ENCODE measurements at regions not wholly inside any gene's neighbourhood (a gene's known extent, or its start where the extent isn't known, plus 50 kb on each side); places are given as distances from the start of the nearest gene placed in this dataset.

- DNase-seq, result no peak
These were observed 86.6 kb upstream of the APCDD1 start for GRCh38 chr18:10367836-10368235.

- DNase-seq, result no peak
These were observed 85.7 kb upstream of the APCDD1 start for GRCh38 chr18:10368456-10369453.

- no peak for DNase-seq
These were observed 83.7 kb upstream of the APCDD1 start for GRCh38 chr18:10370716-10371115.

GRCh38 chr18:10371165-10371564, 83.3 kb upstream of the APCDD1 start:
- DNase-seq, result no peak

- no peak for DNase-seq
These were observed 80.2 kb upstream of the APCDD1 start for GRCh38 chr18:10374195-10374594.

GRCh38 chr18:10374636-10375293, 79.7 kb upstream of the APCDD1 start:
- DNase-seq, result no peak

GRCh38 chr18:10376731-10377130, 77.7 kb upstream of the APCDD1 start:
- DNase-seq, result no peak

GRCh38 chr18:10377956-10378355, 76.5 kb upstream of the APCDD1 start:
- DNase-seq, result no peak

GRCh38 chr18:10378688-10379420, 75.6 kb upstream of the APCDD1 start:
- no peak for DNase-seq

GRCh38 chr18:10379522-10379921, 74.9 kb upstream of the APCDD1 start:
- DNase-seq, result no peak

GRCh38 chr18:10381516-10381915, 72.9 kb upstream of the APCDD1 start:
- DNase-seq, result no peak

GRCh38 chr18:10381951-10382350, 72.5 kb upstream of the APCDD1 start:
- no peak for DNase-seq

- no peak for DNase-seq
These were observed 68.4 kb upstream of the APCDD1 start for GRCh38 chr18:10386049-10386448.

- no peak for DNase-seq
These were observed 67.5 kb upstream of the APCDD1 start for GRCh38 chr18:10386956-10387355.

GRCh38 chr18:10387399-10387798, 67.0 kb upstream of the APCDD1 start:
- DNase-seq, result no peak

- DNase-seq, result no peak
These were observed 66.1 kb upstream of the APCDD1 start for GRCh38 chr18:10388373-10388772.

- DNase-seq, result no peak
These were observed 62.9 kb upstream of the APCDD1 start for GRCh38 chr18:10391506-10391905.

GRCh38 chr18:10397004-10397403, 57.4 kb upstream of the APCDD1 start:
- no peak for DNase-seq

GRCh38 chr18:10398571-10398970, 55.9 kb upstream of the APCDD1 start:
- no peak for DNase-seq

GRCh38 chr18:10399465-10399864, 55.0 kb upstream of the APCDD1 start:
- no peak for DNase-seq

- no peak for DNase-seq
These were observed 53.7 kb upstream of the APCDD1 start for GRCh38 chr18:10400534-10401307.

- DNase-seq, result no peak
These were observed 52.9 kb upstream of the APCDD1 start for GRCh38 chr18:10401521-10401920.

- DNase-seq, result no peak
These were observed 52.5 kb upstream of the APCDD1 start for GRCh38 chr18:10401930-10402329.

All from T-helper 1 cell (primary cell).